ENCODE measurements at regions not wholly inside any gene's neighbourhood (a gene's known extent, or its start where the extent isn't known, plus 50 kb on each side); places are given as distances from the start of the nearest gene placed in this dataset.
"Not testable (repeated sequence)": the region's sequence is repeated elsewhere in the genome, so short reads cannot be mapped to it uniquely, and the experiment has no call there.

- no peak for DNase-seq
These were observed 428.6 kb upstream of the CAMK1G start for GRCh38 chr1:209154912-209155311.

- DNase-seq, result peak; percentile 94
These were observed 428.0 kb upstream of the CAMK1G start for GRCh38 chr1:209155546-209155945.

GRCh38 chr1:209156991-209157390, 426.5 kb upstream of the CAMK1G start:
- DNase-seq, result no peak

GRCh38 chr1:209157546-209158249, 425.8 kb upstream of the CAMK1G start:
- no peak for DNase-seq

GRCh38 chr1:209158851-209159250, 424.7 kb upstream of the CAMK1G start:
- no peak for DNase-seq

GRCh38 chr1:209160230-209160629, 423.3 kb upstream of the CAMK1G start:
- DNase-seq, result no peak

- no peak for DNase-seq
These were observed 420.9 kb upstream of the CAMK1G start for GRCh38 chr1:209162651-209163050.

GRCh38 chr1:209168204-209168603, 415.3 kb upstream of the CAMK1G start:
- DNase-seq, result no peak

- DNase-seq, result no peak
These were observed 412.4 kb upstream of the CAMK1G start for GRCh38 chr1:209171151-209171550.

- DNase-seq, result no peak
These were observed 411.2 kb upstream of the CAMK1G start for GRCh38 chr1:209172286-209172685.

GRCh38 chr1:209172792-209173542, 410.5 kb upstream of the CAMK1G start:
- not testable (repeated sequence) for DNase-seq

GRCh38 chr1:209173796-209174195, 409.7 kb upstream of the CAMK1G start:
- not testable (repeated sequence) for DNase-seq

GRCh38 chr1:209176866-209177430, 406.6 kb upstream of the CAMK1G start:
- no peak for DNase-seq

GRCh38 chr1:209183195-209183594, 400.3 kb upstream of the CAMK1G start:
- no peak for DNase-seq

GRCh38 chr1:209187589-209187988, 395.9 kb upstream of the CAMK1G start:
- DNase-seq, result no peak

- DNase-seq, result peak; percentile 37
These were observed 392.8 kb upstream of the CAMK1G start for GRCh38 chr1:209190591-209191261.

- no peak for DNase-seq
These were observed 392.3 kb upstream of the CAMK1G start for GRCh38 chr1:209191262-209191634.

GRCh38 chr1:209196140-209196539, 387.4 kb upstream of the CAMK1G start:
- DNase-seq, result no peak

GRCh38 chr1:209198961-209199750, 384.4 kb upstream of the CAMK1G start:
- no peak for DNase-seq

- no peak for DNase-seq
These were observed 383.7 kb upstream of the CAMK1G start for GRCh38 chr1:209199822-209200221.

- not testable (repeated sequence) for DNase-seq
These were observed 381.2 kb upstream of the CAMK1G start for GRCh38 chr1:209202321-209202720.

GRCh38 chr1:209202830-209203532, 380.5 kb upstream of the CAMK1G start:
- DNase-seq, result peak; percentile 3
